A549 (cell line): ENCODE measurements at regions not wholly inside any gene's neighbourhood (a gene's known extent, or its start where the extent isn't known, plus 50 kb on each side); places are given as distances from the start of the nearest gene placed in this dataset.

ENCODE experiments used
- ATAC-seq, 2 experiments: fragments of 200-7000 bp in 1 of 2; fragments of >200 bp in 1 of 2; cut with Nextera tagmentation in 1 of 2; cut with Tn5 transposase in 1 of 2; 3 replicates each; pipeline versions ENCODE4 v1.8.0 to v1.9.1; 2018 to 2020; ENCODE audit warnings: mild to moderate bottlenecking in 1 of 2, moderate library complexity in 1 of 2
- CTCF ChIA-PET: fragments of 300-600 bp; sonication (Branson Sonifier 250); formaldehyde crosslinking; extraction: SDS; loops from one replicate; lab custom pipeline; 2021; ENCODE audit warnings: antibody characterized with exemption, inconsistent platforms; lab: Yijun Ruan, JAX
- POLR2A ChIA-PET: fragments of 350-600 bp; formaldehyde crosslinking; extraction: SDS; loops from one replicate; lab custom pipeline; 2021; ENCODE audit warnings: antibody characterized with exemption, inconsistent platforms; lab: Yijun Ruan, JAX
- DNase-seq, 2 experiments: peaks; one replicate each; pipeline versions ENCODE4 v3.0.0 to v3.0.0-alpha.2; 2011 to 2016; ENCODE audit warnings: low read depth in 1 of 2, low spot score in 1 of 2
- FAIRE-seq: peaks from 2 replicates; lab custom pipeline; 2011; peaks lifted over from hg19 to GRCh38; lab: Jason Lieb, UNC
- H3K27ac ChIP-seq, 2 experiments: fragments of >200 bp; sonication (Bioruptor Twin); formaldehyde crosslinking; 3 replicates each; pipeline ENCODE4 v1.5.1; 2016 to 2017
- H3K4me1 ChIP-seq: fragments of >200 bp; sonication (Bioruptor Twin); formaldehyde crosslinking; 3 replicates; pipeline ENCODE4 v1.6.1; 2016
- H3K4me2 ChIP-seq: fragments of >200 bp; sonication (Bioruptor Twin); formaldehyde crosslinking; 3 replicates; pipeline ENCODE4 v1.6.1; 2016
- H3K4me3 ChIP-seq: fragments of >200 bp; sonication (Bioruptor Twin); formaldehyde crosslinking; 3 replicates; pipeline ENCODE4 v1.5.1; 2016
- H3K9me3 ChIP-seq: fragments of >200 bp; sonication (Bioruptor Twin); formaldehyde crosslinking; 3 replicates; pipeline ENCODE4 v1.6.1; 2016
- BHLHE40 ChIP-seq: IDR thresholded peaks from 2 replicates; pipeline ENCODE4 v1.6.1; 2012; ENCODE audit warnings: low read depth, low read length, inconsistent platforms
- CBX8 ChIP-seq: fragments of 200-600 bp; sonication (generic); IDR thresholded peaks from 2 replicates; pipeline ENCODE4 v1.6.1; 2016
- CTCF ChIP-seq: fragments of >200 bp; sonication (Bioruptor Twin); formaldehyde crosslinking; IDR thresholded peaks from 3 replicates; pipeline ENCODE4 v1.5.1; 2016
- ESRRA ChIP-seq: fragments of 150-350 bp; IDR thresholded peaks from 2 replicates; pipeline ENCODE4 v1.6.1; 2014; ENCODE audit warnings: mild to moderate bottlenecking, low read length, borderline replicate concordance
- FOSB ChIP-seq: fragments of 250-450 bp; sonication (Bioruptor Pico); IDR thresholded peaks from 2 replicates; pipeline ENCODE4 v1.5.0; 2020; ENCODE audit warnings: mild to moderate bottlenecking, moderate library complexity
- HES2 ChIP-seq: fragments of >200 bp; sonication (Bioruptor Twin); formaldehyde crosslinking; IDR thresholded peaks from 2 replicates; pipeline ENCODE4 v1.6.1; 2016
- HEYL ChIP-seq: fragments of 250-450 bp; sonication (Bioruptor Pico); IDR thresholded peaks from 2 replicates; pipeline ENCODE4 v1.8.0; 2021; ENCODE audit warnings: mild to moderate bottlenecking, moderate library complexity
- HMGXB4 ChIP-seq: fragments of 250-450 bp; sonication (Bioruptor Pico); IDR thresholded peaks from 2 replicates; pipeline ENCODE4 v1.5.0; 2021; ENCODE audit warnings: mild to moderate bottlenecking, moderate library complexity, borderline replicate concordance
- HOXB13 ChIP-seq: fragments of 250-450 bp; sonication (Bioruptor Pico); IDR thresholded peaks from 2 replicates; pipeline ENCODE4 v1.5.0; 2020; ENCODE audit warnings: low read depth, mild to moderate bottlenecking, moderate library complexity
- HOXB5 ChIP-seq: fragments of 250-450 bp; sonication (Bioruptor Pico); IDR thresholded peaks from 2 replicates; pipeline ENCODE4 v1.5.0; 2020; ENCODE audit warnings: mild to moderate bottlenecking, moderate library complexity
- MAFK ChIP-seq: fragments of 450-650 bp; IDR thresholded peaks from 2 replicates; pipeline ENCODE4 v1.6.1; 2014; ENCODE audit not compliant: partially characterized antibody
- MAX ChIP-seq: IDR thresholded peaks from 2 replicates; pipeline ENCODE4 v1.6.1; 2012
- NPAS2 ChIP-seq: fragments of 250-450 bp; sonication (Bioruptor Pico); IDR thresholded peaks from 2 replicates; pipeline ENCODE4 v1.8.0; 2022; ENCODE audit warnings: mild to moderate bottlenecking, moderate library complexity, borderline replicate concordance
- NR3C1 ChIP-seq: fragments of >200 bp; sonication (Bioruptor Twin); formaldehyde crosslinking; IDR thresholded peaks from 3 replicates; pipeline ENCODE4 v1.6.1; 2017
- PHF8 ChIP-seq: fragments of 200-600 bp; sonication (generic); IDR thresholded peaks from 2 replicates; pipeline ENCODE4 v1.6.1; 2016; ENCODE audit warnings: low read depth, mild to moderate bottlenecking, antibody characterized with exemption, moderate library complexity, borderline replicate concordance
- REST ChIP-seq: fragments of 200-600 bp; sonication (generic); IDR thresholded peaks from 2 replicates; pipeline ENCODE4 v1.6.1; 2016; ENCODE audit warnings: antibody characterized with exemption, mild to moderate bottlenecking, moderate library complexity
- RNF2 ChIP-seq: fragments of 200-600 bp; sonication (generic); IDR thresholded peaks from 2 replicates; pipeline ENCODE4 v1.6.1; 2016; ENCODE audit warnings: low read depth, mild to moderate bottlenecking, antibody characterized with exemption, moderate library complexity, borderline replicate concordance
- TP53 ChIP-seq: fragments of 250-450 bp; sonication (Bioruptor Pico); IDR thresholded peaks from 2 replicates; pipeline ENCODE4 v1.5.0; 2021; ENCODE audit warnings: mild to moderate bottlenecking, moderate library complexity
- USF2 ChIP-seq: fragments of 450-650 bp; IDR thresholded peaks from 2 replicates; pipeline ENCODE4 v1.6.1; 2014; ENCODE audit warnings: antibody characterized with exemption
- ZNF302 ChIP-seq: fragments of 250-450 bp; sonication (Bioruptor Pico); IDR thresholded peaks from 2 replicates; pipeline ENCODE4 v1.9.0; 2021; ENCODE audit warnings: inconsistent platforms, mild to moderate bottlenecking, moderate library complexity
- WGBS: methylation state at CpG from one replicate; pipeline ENCODE4 v1.1.6; 2017; ENCODE audit errors: missing lambda C conversion rate; 5-methylcytosine and 5-hydroxymethylcytosine counted together

- no peak for FAIRE-seq
- 59% methylated on average over 4 of the region's 4 CpGs for WGBS
- Histone ChIP-seq H3K27ac (no peak overlapping the region), H3K4me3 (no peak overlapping the region), H3K4me2 (no peak overlapping the region), H3K9me3 (no peaks in the 10 kb centered on the region), H3K4me1 (peaks cover 4% of the 10 kb centered on the region; the same call in 1 of the 3 replicates)
- ATAC-seq, result no peak
- TF ChIP-seq FOSB (no peak), NPAS2 (CRISPR knock-in tag) (no peak), USF2 (no peak), TP53 (CRISPR knock-in tag) (no peak), RNF2 (no peak), BHLHE40 (no peak), HES2 (no peak), PHF8 (no peak), NR3C1 (no peak), ESRRA (no peak), HOXB13 (no peak), HMGXB4 (no peak), MAX (no peak), HEYL (CRISPR knock-in tag) (no peak), HOXB5 (CRISPR knock-in tag) (no peak)
- POLR2A ChIA-PET, result no interaction called here
- CTCF ChIA-PET, result no interaction called here
- DNase-seq, result no peak
Observed at GRCh38 chr5:107278774-107279173, 392.0 kb downstream of the EFNA5 start.

GRCh38 chr5:107277485-107278125, 393.1 kb downstream of the EFNA5 start:
- WGBS, result 88% methylated on average over 5 of the region's 5 CpGs
- CTCF ChIA-PET, result no interaction called here

More at GRCh38 chr5:107277485-107278125, 393.1 kb downstream of the EFNA5 start:
- H3K9me3 ChIP-seq, result no peaks in the 10 kb centered on the region
- H3K4me2 ChIP-seq, result no peak overlapping the region
- DNase-seq (no peak), ATAC-seq (no peak), FAIRE-seq (no peak)
- TF ChIP-seq CBX8 (no peak), ZNF302 (CRISPR knock-in tag) (no peak), REST (no peak), MAFK (no peak), CTCF (no peak)
- no peak overlapping the region for H3K27ac ChIP-seq
- peaks cover 4% of the 10 kb centered on the region; the same call in 1 of the 3 replicates for H3K4me1 ChIP-seq
- POLR2A ChIA-PET, result no interaction called here
- no peak overlapping the region for H3K4me3 ChIP-seq
